ENCODE measurements at regions not wholly inside any gene's neighbourhood (a gene's known extent, or its start where the extent isn't known, plus 50 kb on each side); places are given as distances from the start of the nearest gene placed in this dataset.

DNA sequence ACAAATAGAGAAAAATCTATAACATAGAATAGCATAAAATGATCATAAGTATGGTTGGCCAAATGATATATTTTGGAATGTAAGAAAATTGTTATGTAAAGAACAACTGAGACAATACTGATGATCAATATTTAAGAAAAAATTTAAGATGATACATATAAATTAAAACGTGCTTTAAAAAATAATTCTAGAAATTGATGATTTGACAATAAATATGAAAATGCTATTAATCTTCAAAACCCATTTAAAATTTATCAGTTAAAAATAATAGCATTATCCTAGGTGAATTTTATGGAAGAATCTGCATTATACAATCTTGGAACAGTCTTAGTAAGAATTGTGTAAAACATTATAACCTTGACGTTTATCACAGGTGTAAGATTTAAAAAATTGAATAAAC is 95.1 kb upstream of the DACH1 start:
- TF ChIP-seq, protein P1, sequence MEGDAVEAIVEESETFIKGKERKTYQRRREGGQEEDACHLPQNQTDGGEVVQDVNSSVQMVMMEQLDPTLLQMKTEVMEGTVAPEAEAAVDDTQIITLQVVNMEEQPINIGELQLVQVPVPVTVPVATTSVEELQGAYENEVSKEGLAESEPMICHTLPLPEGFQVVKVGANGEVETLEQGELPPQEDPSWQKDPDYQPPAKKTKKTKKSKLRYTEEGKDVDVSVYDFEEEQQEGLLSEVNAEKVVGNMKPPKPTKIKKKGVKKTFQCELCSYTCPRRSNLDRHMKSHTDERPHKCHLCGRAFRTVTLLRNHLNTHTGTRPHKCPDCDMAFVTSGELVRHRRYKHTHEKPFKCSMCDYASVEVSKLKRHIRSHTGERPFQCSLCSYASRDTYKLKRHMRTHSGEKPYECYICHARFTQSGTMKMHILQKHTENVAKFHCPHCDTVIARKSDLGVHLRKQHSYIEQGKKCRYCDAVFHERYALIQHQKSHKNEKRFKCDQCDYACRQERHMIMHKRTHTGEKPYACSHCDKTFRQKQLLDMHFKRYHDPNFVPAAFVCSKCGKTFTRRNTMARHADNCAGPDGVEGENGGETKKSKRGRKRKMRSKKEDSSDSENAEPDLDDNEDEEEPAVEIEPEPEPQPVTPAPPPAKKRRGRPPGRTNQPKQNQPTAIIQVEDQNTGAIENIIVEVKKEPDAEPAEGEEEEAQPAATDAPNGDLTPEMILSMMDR (IDR thresholded peaks at IDR 0.05; ENCODE audit: borderline replicate concordance, extremely low read depth, low read length, poor library complexity, severe bottlenecking) = no peak
- TF ChIP-seq EZH2 (IDR thresholded peaks at IDR 0.05; ENCODE audit: borderline replicate concordance, low read depth, low read length, severe bottlenecking) = no peak

Measured in DND-41 (cell line).